NCI-H2196 treated with DMSO at 0.1 percent for 48 hours (cell line): ENCODE measurements at regions not wholly inside any gene's neighbourhood (a gene's known extent, or its start where the extent isn't known, plus 50 kb on each side); places are given as distances from the start of the nearest gene placed in this dataset.

Experiments
- DNase-seq: peaks from one replicate; lab custom pipeline; 2025; ENCODE audit not compliant: unreplicated experiment; lab: John Stamatoyannopoulos, UW

DNA sequence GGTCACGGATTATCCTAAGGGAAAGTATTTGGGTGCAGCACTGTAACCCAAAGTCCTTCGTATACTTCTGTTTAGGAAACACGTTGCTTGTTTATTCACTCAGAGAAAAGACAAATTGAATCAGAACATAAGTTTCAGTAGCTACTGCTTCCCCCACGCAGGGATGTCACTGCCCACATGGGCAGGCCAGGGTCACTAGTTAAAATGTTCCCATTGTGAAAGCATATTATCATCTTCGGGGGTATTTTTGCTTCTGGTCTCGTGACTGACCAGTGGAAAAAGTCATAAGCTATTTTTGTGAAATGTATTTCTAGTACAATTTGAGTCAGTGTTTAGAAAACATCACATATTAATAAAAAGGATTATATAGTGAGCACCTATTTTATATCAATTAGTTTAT, 377.8 kb downstream of the PCDH7 start:
- no peak for DNase-seq

DNA sequence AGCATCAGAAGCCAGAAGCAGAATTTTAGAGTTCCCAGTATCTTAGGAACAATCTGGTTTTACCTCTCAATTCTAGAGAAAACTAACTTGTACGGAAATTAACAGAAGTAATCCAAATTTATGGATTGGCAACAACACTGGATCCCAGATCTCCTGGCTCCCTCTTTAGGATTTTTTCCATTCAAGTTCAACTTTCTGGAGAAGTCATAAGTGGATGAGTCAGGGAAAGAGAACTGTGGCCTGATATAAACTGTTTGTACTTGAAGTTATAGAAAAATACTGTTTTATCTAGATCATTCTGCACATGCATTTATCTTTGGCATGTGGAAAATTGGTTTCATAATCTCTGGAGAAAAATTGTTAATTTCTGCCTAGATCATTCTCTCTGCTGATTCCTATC, 380.4 kb downstream of the PCDH7 start:
- no peak for DNase-seq

DNA sequence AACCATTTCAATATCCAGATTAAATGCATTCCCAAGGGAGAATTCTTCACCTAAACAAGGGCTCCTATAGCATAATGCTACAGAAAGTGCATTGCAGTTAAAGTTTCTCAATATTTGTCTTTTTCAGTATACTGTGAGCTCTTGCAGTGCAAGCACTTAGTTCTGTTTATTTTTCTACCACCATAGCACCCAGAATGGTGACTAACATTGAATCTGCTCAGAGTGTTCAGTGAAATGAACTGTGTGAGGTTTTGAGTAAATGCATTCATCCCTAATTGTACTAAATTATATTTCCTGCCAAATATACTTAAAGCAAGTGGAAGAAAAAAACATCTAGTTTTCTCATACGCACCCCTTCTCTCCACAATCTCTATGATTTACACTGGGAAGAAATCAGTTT, 383.9 kb downstream of the PCDH7 start:
- no peak for DNase-seq

DNA sequence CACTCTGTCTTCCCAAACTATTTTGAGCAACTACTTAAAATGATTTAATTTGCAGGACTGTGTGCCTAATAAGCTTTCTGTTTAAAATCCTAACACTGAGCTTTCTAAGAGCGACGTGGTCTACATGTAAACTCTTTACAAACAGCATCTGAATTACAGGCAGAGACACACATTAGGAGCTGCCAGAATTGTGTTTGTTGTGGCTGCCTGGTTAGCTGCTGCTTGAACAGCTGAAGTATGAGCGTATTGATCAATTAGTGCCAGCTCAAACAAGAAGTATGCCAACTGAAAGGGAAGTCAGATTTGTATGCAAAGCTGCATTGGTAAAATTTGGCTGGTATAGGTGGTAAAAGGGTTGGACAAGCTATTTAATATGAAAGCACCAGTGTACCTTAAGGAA, 384.4 kb downstream of the PCDH7 start:
- DNase-seq: no peak

DNA sequence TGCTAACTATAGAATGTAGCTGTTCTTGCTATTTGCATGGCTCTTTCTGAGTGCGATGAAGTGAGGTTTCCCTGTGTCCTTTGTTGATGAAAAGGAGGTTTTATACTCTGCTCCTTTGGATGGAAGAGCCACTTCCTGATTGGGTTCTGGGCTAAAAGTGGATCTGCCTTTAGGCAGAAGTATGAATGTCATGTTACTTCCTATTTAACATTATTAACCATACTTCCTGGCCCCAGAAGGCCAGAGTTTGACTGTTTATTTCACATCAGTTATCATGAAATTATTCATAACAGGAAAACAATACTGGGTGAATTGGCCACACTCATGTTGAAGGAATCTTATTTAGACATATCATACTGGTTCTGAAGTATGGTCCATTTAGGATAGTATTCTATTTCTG, 386.2 kb downstream of the PCDH7 start:
- DNase-seq: no peak

DNA sequence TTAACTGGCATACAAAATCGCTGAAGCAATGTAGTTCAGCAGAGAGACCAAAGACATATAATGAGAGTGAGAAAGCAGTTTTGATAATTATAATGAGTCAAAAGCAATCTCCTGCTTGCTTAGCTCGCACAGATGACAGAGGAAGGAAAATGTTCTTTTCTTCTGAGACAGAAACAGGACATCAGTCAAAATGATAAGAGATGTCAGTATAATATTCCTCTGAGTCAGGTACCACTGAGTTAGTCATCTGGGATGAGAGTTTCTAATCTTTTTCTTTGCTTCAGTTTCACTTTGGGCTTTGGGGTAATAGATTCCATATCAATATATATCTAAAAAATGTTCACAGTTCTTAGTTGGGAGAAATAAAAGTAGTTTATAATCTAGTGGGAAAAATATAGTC, 387.2 kb downstream of the PCDH7 start:
- DNase-seq: no peak

DNA sequence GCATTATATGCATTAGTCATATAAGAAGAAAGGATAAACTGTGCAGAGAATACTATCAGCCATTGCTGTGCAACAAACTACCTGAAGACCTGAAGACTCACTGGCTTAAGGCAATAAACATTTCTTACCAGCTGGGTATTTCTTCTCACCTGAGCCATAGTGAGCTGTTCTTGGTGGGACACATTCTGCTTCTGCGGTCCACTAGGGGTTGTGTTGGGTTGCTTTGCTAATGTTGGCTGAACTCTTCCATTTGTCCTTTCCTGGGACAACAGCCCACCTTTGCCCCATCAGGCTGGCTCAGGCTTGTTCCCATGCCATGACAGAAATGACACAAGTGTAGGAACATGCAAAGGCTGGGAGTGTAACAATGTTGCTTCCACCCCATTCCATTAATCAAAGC, 388.6 kb downstream of the PCDH7 start:
- DNase-seq: no peak

DNA sequence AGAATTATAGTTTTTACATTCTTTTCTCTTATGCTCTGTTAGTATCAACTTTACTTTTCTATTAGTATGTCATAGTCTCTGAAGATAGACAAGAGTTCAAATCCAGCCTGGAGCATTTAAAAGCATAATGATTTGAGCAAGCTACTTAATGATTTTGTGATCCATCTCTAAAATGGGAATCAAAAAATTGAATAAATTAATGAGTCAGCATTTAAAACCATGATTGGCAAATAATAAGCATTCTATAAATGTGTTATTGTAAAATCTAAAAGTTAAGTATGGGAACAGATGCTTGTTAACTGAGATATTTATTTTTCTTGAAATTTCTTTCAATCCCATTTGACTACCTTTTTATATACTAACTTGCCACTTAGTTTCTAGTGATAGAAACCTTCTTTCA, 391.6 kb downstream of the PCDH7 start:
- no peak for DNase-seq

DNA sequence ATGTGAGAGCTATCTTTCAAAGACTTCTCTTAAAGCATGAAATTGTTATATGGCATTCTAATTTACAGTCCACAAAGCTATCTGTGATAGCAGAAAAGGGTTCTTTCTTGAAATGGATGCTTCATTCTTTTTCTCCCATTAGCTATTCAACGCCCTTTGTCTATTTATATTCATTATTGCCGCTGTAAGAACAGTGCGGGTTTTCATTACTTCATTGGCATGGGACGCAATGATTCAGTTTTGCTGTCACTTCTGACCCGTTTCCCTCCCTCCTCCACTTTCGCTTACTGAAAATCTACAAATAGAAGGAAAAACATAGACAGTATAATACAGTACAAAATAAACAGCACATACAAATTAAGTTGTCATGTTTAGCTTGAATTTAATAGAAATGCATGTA, 394.6 kb downstream of the PCDH7 start:
- no peak for DNase-seq

DNA sequence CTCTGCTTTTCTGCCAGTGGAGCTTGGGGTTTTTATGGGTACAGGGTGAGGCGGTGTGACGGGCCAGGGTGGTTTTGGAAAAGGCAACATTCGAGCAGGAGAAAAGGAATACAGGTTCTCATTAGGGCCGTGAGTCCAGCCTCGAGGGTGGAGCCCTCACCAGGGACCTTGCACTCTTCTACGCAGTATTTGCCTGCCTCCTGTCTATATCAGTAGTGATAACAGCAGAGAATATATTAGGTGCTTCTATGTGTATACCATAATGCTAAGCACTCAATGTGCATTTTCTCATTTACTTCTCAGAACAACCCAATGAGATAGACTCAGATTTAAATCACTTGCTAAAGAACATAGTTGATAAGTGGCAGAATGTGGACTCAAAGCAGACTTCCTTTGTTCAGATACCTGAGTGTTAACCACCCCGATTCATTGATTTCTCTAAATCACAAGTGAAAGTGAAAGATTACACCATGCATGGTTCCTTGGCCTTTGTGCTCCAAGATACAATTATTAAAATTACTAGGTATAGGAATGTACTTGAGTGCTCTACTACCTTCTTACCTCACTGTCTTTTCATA, 403.9 kb downstream of the PCDH7 start:
- DNase-seq: no peak

DNA sequence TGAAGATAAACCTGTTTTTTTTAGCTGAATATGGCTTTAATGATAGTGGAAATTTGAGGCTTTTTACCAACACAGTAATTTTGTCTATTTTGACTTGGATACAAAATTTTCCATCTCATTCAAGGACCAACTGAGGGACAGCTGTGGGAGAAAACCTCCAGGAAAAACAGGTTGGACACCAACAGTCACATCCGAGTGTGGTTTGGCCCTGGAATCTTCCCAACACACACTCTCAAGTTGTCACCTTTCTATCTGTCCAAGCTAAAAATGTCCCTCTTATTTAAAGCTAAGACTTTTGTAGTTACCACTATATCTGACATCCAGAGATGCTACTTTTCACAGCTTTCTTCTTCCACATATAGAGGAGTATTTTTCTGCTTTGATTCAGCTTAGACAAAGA, 404.9 kb downstream of the PCDH7 start:
- DNase-seq: no peak

DNA sequence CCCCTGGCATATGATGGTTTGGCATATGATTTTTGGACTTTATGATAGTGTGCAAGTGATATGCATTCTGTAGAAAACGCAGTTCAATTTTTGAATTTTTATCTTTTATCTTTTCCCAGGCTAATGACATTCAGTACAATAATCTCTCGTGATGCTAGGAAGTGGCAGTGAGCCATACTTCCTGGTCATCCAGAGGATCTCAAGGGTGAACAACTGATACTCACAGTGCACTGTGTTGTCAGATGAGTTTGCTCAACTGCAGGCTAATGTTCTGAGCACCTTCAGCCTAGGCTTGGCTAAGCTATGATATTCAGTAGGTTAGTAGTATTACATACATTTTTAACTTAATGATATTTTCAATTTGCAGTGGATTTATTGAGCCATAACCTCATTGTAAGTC, 405.3 kb downstream of the PCDH7 start:
- DNase-seq: no peak

DNA sequence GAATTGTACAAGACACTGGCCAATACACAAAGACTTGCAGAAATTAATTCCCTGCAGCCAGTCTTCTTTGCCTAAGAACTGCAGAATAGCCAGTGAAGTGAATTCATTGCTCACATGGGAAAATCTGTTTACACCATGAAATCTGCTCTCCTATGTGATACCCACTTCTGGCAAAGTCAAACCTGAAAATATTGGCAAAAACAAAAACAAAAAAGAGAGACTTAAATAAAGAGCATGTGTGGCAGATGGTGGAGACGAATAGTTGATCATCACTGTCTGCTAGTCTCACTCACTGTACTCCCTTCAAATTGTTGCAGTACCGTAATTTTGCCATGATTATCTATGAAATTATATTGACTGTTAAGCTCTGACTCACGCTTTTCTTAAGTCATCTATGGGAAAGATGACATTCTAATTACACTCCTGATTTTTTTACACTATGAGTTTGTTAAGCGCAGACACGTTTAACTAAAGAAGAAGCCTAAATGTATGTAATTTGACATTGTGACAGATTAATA, 406.8 kb downstream of the PCDH7 start:
- DNase-seq: no peak

DNA sequence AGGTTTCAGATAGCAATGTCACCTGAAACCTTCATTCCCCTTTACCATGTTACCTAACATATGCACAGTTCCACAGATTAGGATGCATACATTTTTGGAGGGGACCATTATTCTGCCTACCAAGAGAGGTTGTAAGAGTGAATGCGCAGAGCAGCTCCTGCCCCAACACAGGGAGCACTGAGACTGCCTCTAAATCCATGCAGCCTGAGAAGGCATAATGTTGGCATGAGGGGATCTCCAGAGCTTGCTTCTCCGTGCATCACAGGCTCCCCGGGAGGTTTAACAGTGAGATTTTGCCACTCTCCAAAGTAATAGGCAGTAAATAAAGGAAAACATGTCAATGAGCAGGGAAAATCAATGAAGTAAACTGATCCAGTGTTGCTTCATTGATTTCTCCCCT, 410.8 kb downstream of the PCDH7 start:
- DNase-seq: no peak

DNA sequence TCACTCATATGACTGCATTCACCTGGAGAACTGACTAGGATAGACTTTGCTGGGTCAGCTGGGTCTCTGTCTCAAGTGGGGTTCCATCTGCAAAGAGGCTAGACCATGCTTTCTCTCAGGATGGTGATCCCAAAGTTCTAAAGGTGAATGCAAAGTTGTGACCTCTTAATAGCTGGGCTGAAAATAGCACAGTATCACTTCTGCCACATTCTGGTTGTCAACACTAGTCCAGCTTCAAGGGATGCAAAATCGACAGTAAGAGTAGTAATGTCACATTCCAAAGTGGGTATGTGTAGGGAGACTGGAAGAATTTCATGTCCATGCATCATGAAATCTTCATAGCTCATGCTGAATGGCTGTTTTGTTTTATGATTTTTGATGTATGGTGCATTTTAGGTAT, 414.6 kb downstream of the PCDH7 start:
- no peak for DNase-seq

DNA sequence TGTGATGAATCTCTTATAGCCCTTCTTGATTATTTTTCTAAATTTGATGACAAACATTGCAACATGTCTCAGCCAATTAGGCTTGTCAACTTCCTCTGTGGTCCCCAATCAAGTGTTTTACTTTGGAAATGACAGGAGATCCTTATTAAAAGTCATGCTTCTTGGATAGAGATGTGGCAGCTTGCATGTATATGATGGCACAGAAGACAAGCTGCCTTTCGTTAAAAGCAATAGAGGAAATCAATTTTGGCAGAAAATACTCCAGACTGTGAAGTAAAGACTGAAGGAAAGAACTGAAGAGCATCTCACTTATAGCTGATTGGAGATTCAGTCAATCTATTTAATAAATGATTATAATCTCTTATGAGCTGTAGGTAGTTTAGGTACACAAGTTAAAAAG, 419.6 kb downstream of the PCDH7 start:
- DNase-seq: no peak

DNA sequence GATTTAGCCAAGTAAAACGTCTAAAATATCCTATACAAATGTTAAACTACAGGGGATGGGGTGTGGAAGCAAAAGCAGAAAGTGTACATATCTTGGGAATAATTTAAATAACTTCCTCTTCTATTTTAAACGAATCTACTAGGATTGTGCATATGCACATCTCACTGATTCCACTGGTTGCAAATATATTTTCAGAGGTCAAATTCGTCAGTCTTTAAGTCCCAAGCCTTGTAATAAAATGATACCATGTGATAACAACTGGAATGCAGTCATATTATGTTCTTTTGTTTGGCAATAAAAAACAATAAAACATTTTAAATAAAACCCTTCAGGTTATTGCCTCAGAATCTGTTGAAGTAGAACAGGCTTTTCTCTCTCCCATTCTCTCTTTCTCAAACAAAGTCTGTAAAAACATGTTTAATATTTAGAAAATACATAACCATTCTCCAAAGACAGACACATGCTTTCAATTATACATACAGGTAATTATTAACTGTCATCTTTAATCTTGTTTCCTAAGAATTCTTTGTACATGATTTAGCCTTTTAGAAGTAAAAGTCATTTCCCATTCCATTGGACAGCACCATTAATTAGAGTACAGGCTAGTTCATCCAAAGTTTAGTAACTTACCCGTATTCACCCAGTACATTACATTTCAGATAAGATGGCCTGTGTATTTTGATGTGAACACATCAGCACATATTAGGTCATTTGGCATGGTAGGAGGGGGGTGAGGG, 421.1 kb downstream of the PCDH7 start:
- DNase-seq: no peak

DNA sequence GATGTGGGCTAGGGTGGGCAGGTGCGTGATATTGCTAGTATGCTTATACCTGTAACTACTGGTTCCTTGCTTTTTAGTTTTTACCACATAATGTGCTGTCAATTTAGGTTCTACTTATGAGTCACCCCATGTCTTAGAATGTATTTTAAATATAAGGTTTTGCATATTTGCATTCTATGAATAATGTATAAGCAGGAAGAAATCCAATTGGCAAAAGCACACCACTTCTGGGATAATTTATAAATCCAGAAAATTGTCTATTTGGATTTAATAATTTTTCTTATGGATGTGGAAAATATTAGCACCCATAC, 421.6 kb downstream of the PCDH7 start:
- no peak for DNase-seq

DNA sequence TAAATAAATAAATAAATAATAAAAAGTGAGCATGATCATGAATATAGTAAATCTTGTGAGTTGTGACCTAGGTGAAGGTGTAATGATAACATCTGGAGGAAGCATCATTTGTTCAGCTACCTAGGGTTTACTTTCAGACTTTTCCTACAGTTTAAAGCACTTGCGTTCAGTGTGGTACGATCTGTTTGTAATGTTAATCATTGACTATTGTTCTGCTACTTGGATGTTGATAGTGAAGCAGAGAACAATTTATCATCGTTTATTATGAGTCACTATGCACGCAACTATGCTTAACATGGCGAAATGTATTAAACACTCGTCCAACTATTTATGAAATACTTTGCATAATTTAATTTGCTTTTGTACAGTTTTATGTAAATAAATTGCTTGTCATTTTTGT, 426.2 kb downstream of the PCDH7 start:
- no peak for DNase-seq

DNA sequence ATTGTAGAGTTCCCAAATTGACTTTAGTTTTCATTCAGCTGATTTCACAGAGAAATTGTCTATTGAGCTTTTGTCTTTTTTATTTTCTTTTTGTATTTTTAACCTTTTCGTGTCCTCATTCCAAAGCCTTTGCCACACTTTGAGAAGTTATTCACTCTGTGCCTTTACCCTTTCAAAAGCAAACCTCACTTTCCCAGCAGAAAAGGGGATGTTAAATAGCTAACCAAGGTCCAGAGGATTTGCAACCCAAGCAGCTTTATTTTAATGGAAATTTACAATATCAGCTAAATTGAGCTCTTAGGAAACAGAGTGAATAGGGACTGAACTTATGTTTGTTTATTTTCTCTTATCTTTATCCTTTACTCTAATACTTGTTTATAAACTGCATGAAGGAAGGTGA, 428.8 kb downstream of the PCDH7 start:
- DNase-seq: no peak

DNA sequence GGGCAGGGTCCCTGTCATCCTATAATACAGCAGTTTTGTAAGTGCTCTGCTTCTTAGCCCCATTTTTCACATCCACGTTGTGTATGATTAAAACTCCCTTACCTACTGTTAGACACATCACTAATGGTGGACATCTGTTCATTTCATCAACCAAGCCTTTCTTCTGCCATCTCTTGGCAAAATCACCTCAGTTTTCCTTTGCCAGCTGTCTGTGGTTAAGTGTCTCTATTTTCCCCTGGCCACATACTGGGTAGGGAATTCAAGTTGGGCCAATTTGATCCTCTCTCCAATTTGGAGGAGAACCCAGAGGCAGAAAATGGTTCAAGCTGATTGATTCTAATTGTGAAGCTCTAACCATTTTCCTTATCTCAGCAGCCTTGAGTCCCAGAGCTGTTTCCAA, 436.1 kb downstream of the PCDH7 start:
- no peak for DNase-seq

DNA sequence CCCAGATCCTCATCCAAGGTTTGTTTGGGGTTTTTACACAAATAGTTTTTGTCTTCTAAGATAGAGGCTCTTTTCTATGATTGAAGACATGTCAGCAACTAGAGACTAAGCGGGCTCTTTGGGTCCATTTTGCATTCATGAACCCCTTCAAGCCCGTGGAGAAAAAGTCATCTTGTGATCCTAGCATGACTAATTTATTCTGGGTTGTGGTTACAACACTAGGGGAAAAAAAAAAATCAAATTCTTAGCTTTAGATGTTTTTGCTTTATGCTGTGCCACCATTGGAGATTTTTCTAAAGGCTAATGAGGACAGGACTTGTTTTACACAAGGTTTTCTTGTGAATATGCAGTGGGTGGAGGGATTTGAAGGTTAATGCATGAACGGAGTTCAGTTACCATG, 440.0 kb downstream of the PCDH7 start:
- DNase-seq: no peak

DNA sequence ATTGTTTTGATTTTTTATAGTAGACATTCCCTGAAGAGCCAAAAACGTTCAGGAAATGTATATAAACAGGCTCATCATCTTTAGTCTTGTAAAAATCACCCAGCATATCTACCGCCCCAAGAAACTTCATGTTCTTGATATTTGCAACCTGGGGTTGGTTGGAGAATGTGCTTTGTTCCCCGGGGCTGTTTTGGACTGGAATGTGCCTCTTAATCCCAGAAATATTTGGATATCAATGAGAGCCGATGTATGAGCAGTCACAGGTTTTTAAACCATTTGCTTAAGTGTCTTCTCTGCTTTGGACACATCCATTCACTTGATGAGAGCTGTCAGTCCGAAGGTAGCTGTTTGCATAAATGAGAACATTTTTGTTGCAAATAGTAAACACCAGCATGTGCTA, 449.7 kb downstream of the PCDH7 start:
- DNase-seq: no peak
